Adrenal gland (tissue), 5 donors: ENCODE measurements at regions not wholly inside any gene's neighbourhood (a gene's known extent, or its start where the extent isn't known, plus 50 kb on each side); places are given as distances from the start of the nearest gene placed in this dataset.

Experiments used
- CTCF ChIP-seq, 6 experiments: fragments of 450-650 bp in 4 of 6; fragments of 200-600 bp in 2 of 6; sonication (generic) in 1 of 6; IDR thresholded peaks; 1 replicate in 5 of 6; 2 replicates in 1 of 6; pipeline versions ENCODE4 v1.5.1 to v1.8.0; 2016 to 2021; ENCODE audit warnings: antibody characterized with exemption in 6 of 6, mild to moderate bottlenecking in 2 of 6, moderate library complexity in 1 of 6
- POLR2A ChIP-seq, 2 donors: fragments of 450-650 bp; IDR thresholded peaks; one replicate each; pipeline ENCODE4 v1.6.1; 2017; ENCODE audit warnings: antibody characterized with exemption in 2 of 2, mild to moderate bottlenecking in 2 of 2, moderate library complexity in 1 of 2
- donor health status: DM: no; HTN: no; CAD: no.

GRCh38 chr14:100400115-100400514 is 77.0 kb downstream of the SLC25A47 start:
- no peak for TF ChIP-seq CTCF (IDR thresholded peaks at IDR 0.05)
- TF ChIP-seq POLR2A (IDR thresholded peaks at IDR 0.05) = no peak
